ENCODE measurements at regions not wholly inside any gene's neighbourhood (a gene's known extent, or its start where the extent isn't known, plus 50 kb on each side); places are given as distances from the start of the nearest gene placed in this dataset.

GRCh38 chr6:142545147-142545546 is 243.3 kb downstream of the ADGRG6 start:
- H3K27ac Mint-ChIP-seq = peak overlapping the region in 1 of 2 donors; percentile 67
- DNase-seq (ENCODE audit: low spot score in 2 of 2) (no peak), ATAC-seq (peak; percentile 34 to 58)
- peaks cover 0 to 19% of the 10 kb centered on the region in 2 donors for H3K9me3 Mint-ChIP-seq
- no peaks in the 10 kb centered on the region for H3K36me3 Mint-ChIP-seq

- ATAC-seq (no peak), DNase-seq (ENCODE audit: low spot score in 2 of 2) (no peak)
- no peaks in the 10 kb centered on the region for H3K36me3 Mint-ChIP-seq
- no peak overlapping the region for H3K27ac Mint-ChIP-seq
- peaks cover 0 to 14% of the 10 kb centered on the region in 2 donors for H3K9me3 Mint-ChIP-seq
Observed at GRCh38 chr6:142548566-142548965, 246.8 kb downstream of the ADGRG6 start.

GRCh38 chr6:142550310-142551063 is 248.7 kb downstream of the ADGRG6 start:
- Mint-ChIP-seq H3K9me3 (peaks cover 0 to 14% of the 10 kb centered on the region in 2 donors), H3K27ac (no peak overlapping the region), H3K36me3 (no peaks in the 10 kb centered on the region)
- DNase-seq (ENCODE audit: low spot score in 2 of 2) = no peak
- no peak for ATAC-seq

- Mint-ChIP-seq H3K36me3 (no peaks in the 10 kb centered on the region), H3K27ac (no peak overlapping the region), H3K9me3 (peaks cover 0 to 17% of the 10 kb centered on the region in 2 donors)
- ATAC-seq (peak; percentile 99), DNase-seq (ENCODE audit: low spot score in 2 of 2) (peak; percentile 50 to 70)
Observed at GRCh38 chr6:142551274-142551811, 249.5 kb downstream of the ADGRG6 start.

GRCh38 chr6:142558786-142559185 is 257.0 kb downstream of the ADGRG6 start:
- peaks cover 0 to 13% of the 10 kb centered on the region in 2 donors for H3K36me3 Mint-ChIP-seq

GRCh38 chr6:142561511-142562265 is 259.9 kb downstream of the ADGRG6 start:
- ATAC-seq (peak; percentile 59 to 64), DNase-seq (ENCODE audit: low spot score in 2 of 2) (no peak)
- Mint-ChIP-seq H3K36me3 (peaks cover 0 to 13% of the 10 kb centered on the region in 2 donors), H3K27ac (no peak overlapping the region), H3K9me3 (peaks cover 11 to 13% of the 10 kb centered on the region in 2 donors)

More at GRCh38 chr6:142558786-142559185, 257.0 kb downstream of the ADGRG6 start:
- Mint-ChIP-seq H3K27ac (no peak overlapping the region), H3K9me3 (peaks cover 11 to 19% of the 10 kb centered on the region in 2 donors)
- ATAC-seq = no peak
- no peak for DNase-seq (ENCODE audit: low spot score in 2 of 2)

- ATAC-seq (no peak), DNase-seq (ENCODE audit: low spot score in 2 of 2) (no peak)
- H3K36me3 Mint-ChIP-seq = peaks cover 0 to 13% of the 10 kb centered on the region in 2 donors
- peaks cover 8 to 9% of the 10 kb centered on the region in 2 donors for H3K9me3 Mint-ChIP-seq
- no peak overlapping the region for H3K27ac Mint-ChIP-seq
Observed at GRCh38 chr6:142562865-142563264, 261.1 kb downstream of the ADGRG6 start.

GRCh38 chr6:142566628-142567396 is 265.0 kb downstream of the ADGRG6 start:
- DNase-seq (ENCODE audit: low spot score in 2 of 2) (peak in 1 of 2 donors; percentile 72), ATAC-seq (peak in 1 of 2 donors; percentile 35)
- Mint-ChIP-seq H3K36me3 (no peaks in the 10 kb centered on the region), H3K27ac (no peak overlapping the region), H3K9me3 (no peaks in the 10 kb centered on the region)

- no peak for DNase-seq (ENCODE audit: low spot score in 2 of 2)
- no peak for ATAC-seq
- Mint-ChIP-seq H3K27ac (no peak overlapping the region), H3K9me3 (no peaks in the 10 kb centered on the region), H3K36me3 (peaks cover 0 to 5% of the 10 kb centered on the region in 2 donors)
Observed at GRCh38 chr6:142567461-142567860, 265.7 kb downstream of the ADGRG6 start.

GRCh38 chr6:142568857-142569597 is 267.2 kb downstream of the ADGRG6 start:
- ATAC-seq (peak; percentile 69 to 81), DNase-seq (ENCODE audit: low spot score in 2 of 2) (no peak)
- H3K9me3 Mint-ChIP-seq = peaks cover 4 to 10% of the 10 kb centered on the region in 2 donors
- peak overlapping the region; percentile 79 to 82 for H3K27ac Mint-ChIP-seq
- peaks cover 11 to 20% of the 10 kb centered on the region in 2 donors for H3K36me3 Mint-ChIP-seq

- DNase-seq (ENCODE audit: low spot score in 2 of 2) (no peak), ATAC-seq (peak; percentile 75 to 81)
- H3K27ac Mint-ChIP-seq = peak overlapping the region; percentile 79 to 82
- peaks cover 8 to 14% of the 10 kb centered on the region in 2 donors for H3K9me3 Mint-ChIP-seq
- H3K36me3 Mint-ChIP-seq = peaks cover 18 to 27% of the 10 kb centered on the region in 2 donors
Observed at GRCh38 chr6:142569676-142570075, 267.9 kb downstream of the ADGRG6 start.

GRCh38 chr6:142570221-142570671 is 268.4 kb downstream of the ADGRG6 start:
- Mint-ChIP-seq H3K27ac (peak overlapping the region in 1 of 2 donors; percentile 79), H3K36me3 (peaks cover 24 to 33% of the 10 kb centered on the region in 2 donors)
- peak; percentile 22 to 57 for ATAC-seq

GRCh38 chr6:142592876-142593275 is 291.1 kb downstream of the ADGRG6 start:
- Mint-ChIP-seq H3K27ac (no peak overlapping the region), H3K36me3 (peaks cover 0 to 16% of the 10 kb centered on the region in 2 donors), H3K9me3 (peaks cover 6 to 9% of the 10 kb centered on the region in 2 donors)
- DNase-seq (ENCODE audit: low spot score in 2 of 2) = no peak
- ATAC-seq = no peak

More at GRCh38 chr6:142570221-142570671, 268.4 kb downstream of the ADGRG6 start:
- DNase-seq (ENCODE audit: low spot score in 2 of 2) = no peak
- H3K9me3 Mint-ChIP-seq = peaks cover 9 to 18% of the 10 kb centered on the region in 2 donors

- H3K9me3 Mint-ChIP-seq = peaks cover 2 to 14% of the 10 kb centered on the region in 2 donors
- DNase-seq (ENCODE audit: low spot score in 2 of 2) (no peak), ATAC-seq (no peak)
- H3K36me3 Mint-ChIP-seq = no peaks in the 10 kb centered on the region
- H3K27ac Mint-ChIP-seq = no peak overlapping the region
Observed at GRCh38 chr6:142597836-142598235, 296.0 kb downstream of the ADGRG6 start.

- Mint-ChIP-seq H3K27ac (no peak overlapping the region), H3K36me3 (no peaks in the 10 kb centered on the region), H3K9me3 (peaks cover 0 to 14% of the 10 kb centered on the region in 2 donors)
- DNase-seq (ENCODE audit: low spot score in 2 of 2) (no peak), ATAC-seq (no peak)
Observed at GRCh38 chr6:142601427-142601826, 299.6 kb downstream of the ADGRG6 start.

GRCh38 chr6:142602972-142603371 is 301.2 kb downstream of the ADGRG6 start:
- H3K9me3 Mint-ChIP-seq = peaks cover 0 to 16% of the 10 kb centered on the region in 2 donors

More at GRCh38 chr6:142602972-142603371, 301.2 kb downstream of the ADGRG6 start:
- no peaks in the 10 kb centered on the region for H3K36me3 Mint-ChIP-seq
- no peak overlapping the region for H3K27ac Mint-ChIP-seq
- ATAC-seq (no peak), DNase-seq (ENCODE audit: low spot score in 2 of 2) (no peak)
